Large intestine (tissue), 3 donors: ENCODE measurements at regions not wholly inside any gene's neighbourhood (a gene's known extent, or its start where the extent isn't known, plus 50 kb on each side); places are given as distances from the start of the nearest gene placed in this dataset.
A peak's percentile ranks its signal among the peaks of the same experiment; 100 is the strongest.

Source experiments
- DNase-seq, 2 donors: peaks; one replicate each; pipeline versions ENCODE4 v3.0.0 to v3.0.0-alpha.2; 2013
- H3K27ac ChIP-seq: one replicate; pipeline ENCODE4 v1.5.1; 2013; ENCODE audit warnings: low read length
- H3K27me3 ChIP-seq: 2 replicates; pipeline ENCODE4 v1.6.1; 2013; ENCODE audit warnings: low read length; ENCODE audit not compliant: control insufficient read depth, insufficient read depth
- H3K36me3 ChIP-seq: 2 replicates; pipeline ENCODE4 v1.6.1; 2013; ENCODE audit warnings: low read length; ENCODE audit not compliant: control insufficient read depth, insufficient read depth
- H3K4me1 ChIP-seq: one replicate; pipeline ENCODE4 v1.6.1; 2013; ENCODE audit warnings: low read length; ENCODE audit not compliant: control insufficient read depth, insufficient read depth
- H3K4me3 ChIP-seq: one replicate; pipeline ENCODE4 v1.5.1; 2013; ENCODE audit warnings: low read length
- H3K9me3 ChIP-seq: one replicate; pipeline ENCODE4 v1.6.1; 2013; ENCODE audit warnings: mild to moderate bottlenecking, low read depth, low read length, moderate library complexity; ENCODE audit not compliant: control insufficient read depth
- WGBS: methylation state at CpG from one replicate; pipeline ENCODE4 v1.1.5; 2013; ENCODE audit warnings: low lambda C conversion rate; ENCODE audit not compliant: insufficient coverage; 5-methylcytosine and 5-hydroxymethylcytosine counted together

DNA sequence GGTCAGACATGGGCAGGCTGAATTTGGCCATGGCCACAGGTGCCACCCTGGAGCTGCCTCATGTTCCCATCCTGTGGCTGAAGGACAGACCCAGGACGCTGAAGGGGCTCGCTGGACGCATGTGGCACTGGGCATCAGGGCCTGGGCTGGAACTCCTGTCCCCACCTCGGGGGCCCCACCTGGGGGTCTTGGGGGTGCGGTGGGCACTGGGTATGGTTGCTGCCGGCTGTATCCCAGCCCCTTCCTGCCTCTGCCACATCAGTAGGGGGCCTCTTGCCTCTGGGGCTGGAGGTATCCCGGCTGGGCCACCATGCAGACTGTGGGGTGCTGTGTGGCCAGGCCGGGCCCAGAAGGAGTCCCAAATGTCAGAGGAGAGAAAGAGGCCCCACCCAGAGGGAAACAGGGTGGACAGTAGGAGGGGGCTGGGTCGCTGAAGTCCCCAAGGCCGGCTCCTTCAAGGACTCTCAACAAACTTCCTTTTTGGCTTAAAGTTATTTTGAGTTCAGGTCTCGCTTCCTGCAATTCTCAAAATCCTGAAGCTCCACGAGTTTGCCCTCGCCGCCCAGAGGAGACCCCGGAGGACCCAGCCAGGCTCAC is 78.7 kb downstream of the SIK1 start:
- no CpG with 5 or more reads among the region's 15 CpGs for WGBS
- Histone ChIP-seq H3K9me3 (peaks cover 16% of the 10 kb centered on the region), H3K27me3 (no peaks in the 10 kb centered on the region), H3K27ac (no peak overlapping the region), H3K4me3 (no peak overlapping the region), H3K4me1 (peaks cover 23% of the 10 kb centered on the region), H3K36me3 (no peaks in the 10 kb centered on the region)
- DNase-seq: no peak

DNA sequence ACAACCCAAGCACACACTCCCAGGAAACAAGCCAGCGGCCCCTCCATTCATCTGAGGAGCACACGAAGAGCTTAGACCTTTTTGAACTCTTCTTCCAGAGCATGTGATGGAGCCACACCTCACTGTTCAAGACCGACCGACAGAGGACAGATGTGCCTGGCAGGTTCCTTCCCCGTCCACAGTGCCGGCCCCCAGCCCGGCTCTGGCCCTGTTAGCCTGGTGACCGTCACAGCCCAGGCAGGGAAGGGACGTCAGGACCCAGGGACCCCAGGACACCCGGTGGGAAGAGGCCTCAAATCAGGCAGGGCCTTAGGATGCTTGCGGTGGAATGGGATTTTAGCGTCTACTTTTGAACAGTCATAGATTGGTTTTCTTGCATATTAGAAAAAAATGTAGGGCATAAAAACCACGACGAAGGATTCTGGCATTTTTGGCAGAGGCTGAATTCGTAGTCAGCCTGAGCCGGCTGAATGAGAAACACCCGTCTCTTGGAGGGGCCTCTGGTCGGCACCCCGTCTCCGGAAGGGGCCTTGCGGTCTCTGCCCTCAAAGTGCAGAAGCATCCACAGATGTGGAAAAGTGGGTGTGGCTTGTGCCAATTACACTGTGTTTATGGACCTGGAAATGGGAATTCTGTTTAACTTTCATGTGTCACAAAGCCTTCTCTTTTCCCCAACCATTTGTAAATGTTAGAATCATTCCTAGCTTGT is 79.3 kb downstream of the SIK1 start:
- Histone ChIP-seq H3K27ac (no peak overlapping the region), H3K4me3 (no peak overlapping the region), H3K27me3 (no peaks in the 10 kb centered on the region), H3K9me3 (peaks cover 16% of the 10 kb centered on the region), H3K4me1 (peaks cover 30% of the 10 kb centered on the region), H3K36me3 (no peaks in the 10 kb centered on the region)
- 79% methylated on average over 2 of the region's 21 CpGs for WGBS
- DNase-seq: no peak

DNA sequence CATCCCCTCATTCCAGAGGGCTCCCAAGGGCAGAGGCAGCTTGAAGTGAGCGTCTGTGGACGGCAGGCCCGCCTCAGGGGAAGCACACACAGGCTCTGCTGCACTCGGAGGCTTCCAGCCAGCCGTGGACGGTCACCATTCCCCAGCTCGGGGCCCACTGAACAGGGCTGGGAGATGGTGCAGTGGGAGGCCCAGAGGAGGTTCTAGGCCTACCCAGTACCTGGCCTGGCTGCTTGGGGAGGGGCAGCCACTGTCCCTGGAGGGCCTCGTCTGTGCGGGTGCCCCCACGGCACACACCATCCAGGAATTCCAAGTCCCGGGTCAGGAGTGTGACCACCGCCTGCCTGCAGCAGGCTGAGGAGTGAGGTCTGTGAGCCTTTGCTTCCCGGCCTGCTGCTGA is 80.4 kb downstream of the SIK1 start:
- no peak overlapping the region for H3K4me3 ChIP-seq
- H3K4me1 ChIP-seq: peaks cover 39% of the 10 kb centered on the region
- H3K27me3 ChIP-seq: no peaks in the 10 kb centered on the region
- no peak overlapping the region for H3K27ac ChIP-seq
- no CpG with 5 or more reads among the region's 13 CpGs for WGBS
- H3K36me3 ChIP-seq: no peaks in the 10 kb centered on the region
- peaks cover 16% of the 10 kb centered on the region for H3K9me3 ChIP-seq
- DNase-seq: no peak

GRCh38 chr21:43345746-43346409 is 81.1 kb downstream of the SIK1 start:
- no peak overlapping the region for H3K27ac ChIP-seq
- no CpG with 5 or more reads among the region's 29 CpGs for WGBS

DNA sequence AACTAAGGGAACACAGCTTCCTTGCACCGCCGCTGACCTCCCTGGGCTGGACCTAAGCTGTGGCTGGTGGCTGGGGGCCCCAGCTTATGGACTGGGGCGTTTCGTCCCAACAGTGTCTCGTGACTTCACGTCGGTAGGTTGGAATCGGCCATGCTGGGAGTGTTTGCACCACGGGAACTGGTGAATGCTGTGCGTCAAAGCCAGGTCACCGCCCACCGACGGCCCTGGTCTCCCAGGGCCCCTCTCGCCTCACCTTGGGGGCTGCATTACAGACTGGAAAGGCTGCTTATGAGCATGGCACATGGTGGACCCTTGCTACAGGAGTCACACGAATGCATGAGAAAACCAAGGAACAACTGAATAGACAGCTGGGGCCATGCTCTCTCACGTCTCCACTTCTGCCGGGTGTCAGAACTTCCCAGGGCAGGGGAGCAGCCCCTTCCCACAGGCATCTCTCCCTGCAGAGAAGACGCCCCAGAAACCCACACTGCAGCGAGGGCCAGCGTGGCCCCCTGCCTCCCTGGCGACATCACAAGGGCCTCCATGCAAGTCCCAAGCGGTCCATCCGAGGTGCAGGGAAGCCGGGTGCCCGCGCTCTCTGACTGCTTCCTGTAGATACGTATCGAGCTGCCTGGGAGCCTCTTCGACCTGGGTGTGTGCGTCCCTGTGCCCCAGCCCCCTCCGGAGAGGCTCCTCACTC is 81.7 kb downstream of the SIK1 start:
- no peak for DNase-seq
- H3K27ac ChIP-seq: no peak overlapping the region
- no CpG with 5 or more reads among the region's 31 CpGs for WGBS
- no peaks in the 10 kb centered on the region for H3K36me3 ChIP-seq
- H3K4me1 ChIP-seq: peaks cover 51% of the 10 kb centered on the region
- no peaks in the 10 kb centered on the region for H3K27me3 ChIP-seq
- H3K4me3 ChIP-seq: no peak overlapping the region
- H3K9me3 ChIP-seq: peaks cover 16% of the 10 kb centered on the region

More at GRCh38 chr21:43345746-43346409, 81.1 kb downstream of the SIK1 start:
- Histone ChIP-seq H3K36me3 (no peaks in the 10 kb centered on the region), H3K9me3 (peaks cover 16% of the 10 kb centered on the region), H3K27me3 (no peaks in the 10 kb centered on the region), H3K4me3 (no peak overlapping the region), H3K4me1 (peaks cover 45% of the 10 kb centered on the region)
- DNase-seq: no peak

GRCh38 chr21:43343992-43344886 is 82.7 kb downstream of the SIK1 start:
- Histone ChIP-seq H3K27me3 (no peaks in the 10 kb centered on the region), H3K9me3 (peaks cover 19% of the 10 kb centered on the region), H3K27ac (peak overlapping the region; percentile 86), H3K4me3 (no peak overlapping the region), H3K4me1 (peaks cover 52% of the 10 kb centered on the region), H3K36me3 (no peaks in the 10 kb centered on the region)
- WGBS: no CpG with 5 or more reads among the region's 37 CpGs
- DNase-seq: peak in 1 of 2 donors; percentile 71

DNA sequence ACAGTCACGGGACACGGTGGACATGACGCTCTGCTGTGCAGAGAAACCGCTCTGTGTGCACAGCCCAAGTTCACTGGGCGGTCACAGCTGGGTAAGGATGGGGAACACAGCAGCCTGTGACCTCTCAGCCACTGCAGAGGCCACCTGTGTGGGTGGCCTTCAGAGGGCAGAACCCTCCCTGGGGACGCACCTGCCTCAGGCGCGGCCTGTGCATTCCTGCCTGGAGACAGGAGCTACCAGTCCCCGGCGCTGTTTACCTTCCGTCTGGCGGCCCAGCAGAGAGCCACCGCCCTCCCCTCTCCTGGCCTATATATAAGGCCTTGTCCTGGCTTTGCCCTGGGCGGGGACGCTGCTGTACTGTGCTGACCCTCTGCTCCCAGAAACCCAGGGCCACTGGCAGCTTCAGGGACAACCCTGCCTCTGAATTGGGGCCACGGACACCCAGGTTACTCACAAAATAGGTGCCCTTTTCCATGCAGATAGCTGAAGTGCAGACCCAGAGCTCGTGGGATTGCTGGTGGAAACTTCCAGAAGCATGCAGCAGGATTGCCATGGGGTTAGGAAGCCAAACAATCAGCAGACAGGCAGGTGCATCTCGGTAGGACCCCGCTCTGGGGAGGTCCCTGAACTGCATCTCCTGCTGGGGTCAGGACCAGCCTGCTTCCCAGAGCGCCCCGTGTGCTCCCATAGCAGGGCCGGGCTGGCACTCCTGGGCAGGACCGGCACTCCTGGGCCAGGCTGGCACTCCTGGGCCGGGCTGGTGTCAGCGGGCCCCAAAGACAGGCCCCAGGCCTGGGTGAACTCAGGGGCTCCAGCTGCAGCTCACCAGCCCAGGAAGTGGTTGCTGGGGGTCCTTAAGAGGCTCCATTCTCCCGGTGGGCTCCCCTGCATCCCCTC is 83.6 kb downstream of the SIK1 start:
- Histone ChIP-seq H3K9me3 (peaks cover 17% of the 10 kb centered on the region), H3K27me3 (no peaks in the 10 kb centered on the region), H3K4me1 (peaks cover 52% of the 10 kb centered on the region), H3K4me3 (no peak overlapping the region), H3K27ac (peak overlapping the region; percentile 86), H3K36me3 (no peaks in the 10 kb centered on the region)
- peak; percentile 91 to 95 for DNase-seq
- no CpG with 5 or more reads among the region's 26 CpGs for WGBS

DNA sequence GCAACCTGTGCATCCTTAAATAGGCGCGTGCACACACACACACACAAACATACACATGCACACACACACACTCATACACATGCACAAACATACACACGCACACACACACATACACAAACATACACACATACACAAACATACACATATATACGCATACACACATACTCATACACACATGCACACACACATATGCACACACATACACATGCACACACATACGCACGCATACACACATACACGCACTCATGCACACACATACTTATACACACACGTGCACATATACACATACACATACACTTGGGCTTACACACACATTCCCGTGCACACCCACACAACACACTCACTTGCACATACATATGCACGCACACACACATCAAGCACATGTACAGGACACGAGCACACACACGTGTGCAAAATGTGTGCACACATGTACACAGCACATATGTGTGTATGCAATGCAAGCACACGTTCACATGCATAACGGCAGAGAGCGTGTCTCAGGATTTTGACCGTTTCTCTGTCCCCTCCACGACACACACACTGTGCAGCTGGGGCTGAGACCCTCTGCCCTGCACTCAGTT is 84.5 kb downstream of the SIK1 start:
- no CpG with 5 or more reads among the region's 17 CpGs for WGBS
- Histone ChIP-seq H3K36me3 (no peaks in the 10 kb centered on the region), H3K4me3 (no peak overlapping the region), H3K27ac (peak overlapping the region; percentile 86), H3K4me1 (peaks cover 49% of the 10 kb centered on the region), H3K9me3 (peaks cover 17% of the 10 kb centered on the region), H3K27me3 (no peaks in the 10 kb centered on the region)
- DNase-seq: no peak
